ENCODE measurements at regions not wholly inside any gene's neighbourhood (a gene's known extent, or its start where the extent isn't known, plus 50 kb on each side); places are given as distances from the start of the nearest gene placed in this dataset.

GRCh38 chr21:34020005-34020847 lies 53.2 kb upstream of the MRPS6 start:
- no peaks in the 10 kb centered on the region for H3K79me2 ChIP-seq
- TF ChIP-seq EZH2 (IDR thresholded peaks at IDR 0.05; ENCODE audit: borderline replicate concordance) (no peak), CTCF (IDR thresholded peaks at IDR 0.05; ENCODE audit: poor library complexity) (no peak), EZH2phosphoT487 (IDR thresholded peaks at IDR 0.05; ENCODE audit: low read depth, severe bottlenecking, unreplicated experiment) (no peak)
- no peak overlapping the region for H3K4me2 ChIP-seq
- no peaks in the 10 kb centered on the region for H3K27me3 ChIP-seq
- 71% methylated on average over 6 of the region's 6 CpGs for WGBS (ENCODE audit: low lambda C conversion rate, missing lambda C conversion rate)
- DNase-seq (ENCODE audit: low spot score): no peak
- no peak overlapping the region for H3K27ac ChIP-seq
- no peaks in the 10 kb centered on the region for H4K20me1 ChIP-seq (ENCODE audit: insufficient read depth, poor library complexity, severe bottlenecking)
- no peak overlapping the region for H2AFZ ChIP-seq
- no peak overlapping the region for H3K4me3 ChIP-seq
- H3K9me2 ChIP-seq (replicated peaks; ENCODE audit: insufficient read depth): no peaks in the 10 kb centered on the region
- no peaks in the 10 kb centered on the region for H3K9me3 ChIP-seq (ENCODE audit: low read depth)
- no peaks in the 10 kb centered on the region for H3K36me3 ChIP-seq (replicated peaks; ENCODE audit: insufficient read depth, low read depth)
- peaks cover 19% of the 10 kb centered on the region for H3K4me1 ChIP-seq (ENCODE audit: insufficient read depth)

- no peaks in the 10 kb centered on the region for H3K9me3 ChIP-seq (ENCODE audit: low read depth)
- no peaks in the 10 kb centered on the region for H3K79me2 ChIP-seq
- no peak for DNase-seq (ENCODE audit: low spot score)
- no peaks in the 10 kb centered on the region for H4K20me1 ChIP-seq (ENCODE audit: insufficient read depth, poor library complexity, severe bottlenecking)
- H3K4me3 ChIP-seq: no peak overlapping the region
- no peaks in the 10 kb centered on the region for H3K27me3 ChIP-seq
- 83% methylated on average over 1 of the region's 1 CpG for WGBS (ENCODE audit: low lambda C conversion rate, missing lambda C conversion rate)
- H3K4me1 ChIP-seq (ENCODE audit: insufficient read depth): peaks cover 19% of the 10 kb centered on the region
- no peak overlapping the region for H2AFZ ChIP-seq
- TF ChIP-seq EZH2phosphoT487 (IDR thresholded peaks at IDR 0.05; ENCODE audit: low read depth, severe bottlenecking, unreplicated experiment) (no peak), CTCF (IDR thresholded peaks at IDR 0.05; ENCODE audit: poor library complexity) (no peak), EZH2 (IDR thresholded peaks at IDR 0.05; ENCODE audit: borderline replicate concordance) (no peak)
- no peaks in the 10 kb centered on the region for H3K9me2 ChIP-seq (replicated peaks; ENCODE audit: insufficient read depth)
- H3K4me2 ChIP-seq: no peak overlapping the region
- H3K27ac ChIP-seq: no peak overlapping the region
- no peaks in the 10 kb centered on the region for H3K36me3 ChIP-seq (replicated peaks; ENCODE audit: insufficient read depth, low read depth)
Observed at GRCh38 chr21:34019402-34019801, 54.0 kb upstream of the MRPS6 start.

GRCh38 chr21:34018910-34019309 lies 54.5 kb upstream of the MRPS6 start:
- Histone ChIP-seq H3K9me2 (replicated peaks; ENCODE audit: insufficient read depth) (no peaks in the 10 kb centered on the region), H3K4me3 (no peak overlapping the region), H3K36me3 (replicated peaks; ENCODE audit: insufficient read depth, low read depth) (no peaks in the 10 kb centered on the region), H2AFZ (no peak overlapping the region), H4K20me1 (ENCODE audit: insufficient read depth, poor library complexity, severe bottlenecking) (no peaks in the 10 kb centered on the region), H3K4me2 (no peak overlapping the region), H3K79me2 (no peaks in the 10 kb centered on the region), H3K27me3 (no peaks in the 10 kb centered on the region), H3K27ac (no peak overlapping the region), H3K4me1 (ENCODE audit: insufficient read depth) (peaks cover 17% of the 10 kb centered on the region), H3K9me3 (ENCODE audit: low read depth) (no peaks in the 10 kb centered on the region)
- WGBS (ENCODE audit: low lambda C conversion rate, missing lambda C conversion rate): 86% methylated on average over 1 of the region's 1 CpG
- TF ChIP-seq EZH2 (IDR thresholded peaks at IDR 0.05; ENCODE audit: borderline replicate concordance) (no peak), CTCF (IDR thresholded peaks at IDR 0.05; ENCODE audit: poor library complexity) (no peak), EZH2phosphoT487 (IDR thresholded peaks at IDR 0.05; ENCODE audit: low read depth, severe bottlenecking, unreplicated experiment) (no peak)
- no peak for DNase-seq (ENCODE audit: low spot score)
